DMS 273 (cell line): ENCODE measurements at regions not wholly inside any gene's neighbourhood (a gene's known extent, or its start where the extent isn't known, plus 50 kb on each side); places are given as distances from the start of the nearest gene placed in this dataset.
"Not testable (repeated sequence)": the region's sequence is repeated elsewhere in the genome, so short reads cannot be mapped to it uniquely, and the experiment has no call there.

Experiments used
- DNase-seq: peaks from one replicate; lab custom pipeline; 2025; ENCODE audit not compliant: unreplicated experiment; lab: John Stamatoyannopoulos, UW

GRCh38 chr18:34942276-34942675 lies 98.9 kb upstream of the MAPRE2 start:
- DNase-seq = no peak

- no peak for DNase-seq
Measured at GRCh38 chr18:34942975-34943374, 98.2 kb upstream of the MAPRE2 start.

- DNase-seq = no peak
Measured at GRCh38 chr18:34943587-34943986, 97.6 kb upstream of the MAPRE2 start.

GRCh38 chr18:34947711-34948125 lies 93.5 kb upstream of the MAPRE2 start:
- DNase-seq = no peak

GRCh38 chr18:34951625-34952379 lies 89.4 kb upstream of the MAPRE2 start:
- no peak for DNase-seq

- DNase-seq = no peak
Measured at GRCh38 chr18:34953212-34953611, 88.0 kb upstream of the MAPRE2 start.

GRCh38 chr18:34955494-34955893 lies 85.7 kb upstream of the MAPRE2 start:
- not testable (repeated sequence) for DNase-seq

- no peak for DNase-seq
Measured at GRCh38 chr18:34956663-34957062, 84.5 kb upstream of the MAPRE2 start.

GRCh38 chr18:34957119-34957863 lies 83.9 kb upstream of the MAPRE2 start:
- peak; percentile 8 for DNase-seq

GRCh38 chr18:34957864-34958259 lies 83.4 kb upstream of the MAPRE2 start:
- no peak for DNase-seq

- no peak for DNase-seq
Measured at GRCh38 chr18:34959211-34959829, 81.9 kb upstream of the MAPRE2 start.

- DNase-seq = no peak
Measured at GRCh38 chr18:34959989-34960388, 81.2 kb upstream of the MAPRE2 start.

- peak; percentile 29 for DNase-seq
Measured at GRCh38 chr18:34965108-34965507, 76.1 kb upstream of the MAPRE2 start.

GRCh38 chr18:34965566-34965965 lies 75.6 kb upstream of the MAPRE2 start:
- no peak for DNase-seq

GRCh38 chr18:34970106-34970505 lies 71.1 kb upstream of the MAPRE2 start:
- no peak for DNase-seq

- DNase-seq = no peak
Measured at GRCh38 chr18:34971313-34971712, 69.9 kb upstream of the MAPRE2 start.

- DNase-seq = no peak
Measured at GRCh38 chr18:34972765-34973414, 68.3 kb upstream of the MAPRE2 start.

GRCh38 chr18:34976123-34976522 lies 65.1 kb upstream of the MAPRE2 start:
- peak; percentile 24 for DNase-seq

GRCh38 chr18:34976534-34976898 lies 64.7 kb upstream of the MAPRE2 start:
- DNase-seq = no peak

GRCh38 chr18:34976899-34977837 lies 64.0 kb upstream of the MAPRE2 start:
- DNase-seq = peak; percentile 79
